Activated T-cell treated with anti-CD3 and anti-CD28 coated beads, Interleukin-2, amount 50 U/mL, for 1 hour (primary cell): ENCODE measurements at regions not wholly inside any gene's neighbourhood (a gene's known extent, or its start where the extent isn't known, plus 50 kb on each side); places are given as distances from the start of the nearest gene placed in this dataset.

Experiments
- DNase-seq: peaks from one replicate; pipeline ENCODE4 v3.0.0-alpha.2; 2020

- no peak for DNase-seq
These were observed 527.6 kb upstream of the CDH18 start for GRCh38 chr5:20515606-20516005.

- no peak for DNase-seq
These were observed 526.1 kb upstream of the CDH18 start for GRCh38 chr5:20514145-20514544.

GRCh38 chr5:20500546-20500945 lies 512.5 kb upstream of the CDH18 start:
- no peak for DNase-seq

- DNase-seq, result no peak
These were observed 510.9 kb upstream of the CDH18 start for GRCh38 chr5:20498926-20499325.

GRCh38 chr5:20498102-20498501 lies 510.1 kb upstream of the CDH18 start:
- DNase-seq, result no peak

- DNase-seq, result no peak
These were observed 509.4 kb upstream of the CDH18 start for GRCh38 chr5:20497356-20497755.

- no peak for DNase-seq
These were observed 506.7 kb upstream of the CDH18 start for GRCh38 chr5:20494706-20495105.

- DNase-seq, result no peak
These were observed 498.8 kb upstream of the CDH18 start for GRCh38 chr5:20486826-20487225.

- DNase-seq, result no peak
These were observed 488.0 kb upstream of the CDH18 start for GRCh38 chr5:20476016-20476415.

GRCh38 chr5:20470997-20471396 lies 483.0 kb upstream of the CDH18 start:
- no peak for DNase-seq

GRCh38 chr5:20469792-20470191 lies 481.8 kb upstream of the CDH18 start:
- no peak for DNase-seq

GRCh38 chr5:20469390-20469789 lies 481.4 kb upstream of the CDH18 start:
- no peak for DNase-seq

- DNase-seq, result no peak
These were observed 478.5 kb upstream of the CDH18 start for GRCh38 chr5:20466512-20466911.

- DNase-seq, result no peak
These were observed 475.2 kb upstream of the CDH18 start for GRCh38 chr5:20463206-20463605.

GRCh38 chr5:20446121-20446520 lies 458.1 kb upstream of the CDH18 start:
- no peak for DNase-seq

- no peak for DNase-seq
These were observed 457.4 kb upstream of the CDH18 start for GRCh38 chr5:20445326-20445860.

GRCh38 chr5:20434786-20435185 lies 446.8 kb upstream of the CDH18 start:
- no peak for DNase-seq

GRCh38 chr5:20420991-20421595 lies 433.1 kb upstream of the CDH18 start:
- no peak for DNase-seq
